HG02884 (cell line): ENCODE measurements at regions not wholly inside any gene's neighbourhood (a gene's known extent, or its start where the extent isn't known, plus 50 kb on each side); places are given as distances from the start of the nearest gene placed in this dataset.
A peak's percentile ranks its signal among the peaks of the same experiment; 100 is the strongest.

Source experiments
- ATAC-seq: cut with Tn5 transposase; IDR thresholded peaks from one replicate; pipeline ENCODE4 v1.9.1; 2021; ENCODE audit warnings: mild to moderate bottlenecking, moderate library complexity; ENCODE audit not compliant: unreplicated experiment

DNA sequence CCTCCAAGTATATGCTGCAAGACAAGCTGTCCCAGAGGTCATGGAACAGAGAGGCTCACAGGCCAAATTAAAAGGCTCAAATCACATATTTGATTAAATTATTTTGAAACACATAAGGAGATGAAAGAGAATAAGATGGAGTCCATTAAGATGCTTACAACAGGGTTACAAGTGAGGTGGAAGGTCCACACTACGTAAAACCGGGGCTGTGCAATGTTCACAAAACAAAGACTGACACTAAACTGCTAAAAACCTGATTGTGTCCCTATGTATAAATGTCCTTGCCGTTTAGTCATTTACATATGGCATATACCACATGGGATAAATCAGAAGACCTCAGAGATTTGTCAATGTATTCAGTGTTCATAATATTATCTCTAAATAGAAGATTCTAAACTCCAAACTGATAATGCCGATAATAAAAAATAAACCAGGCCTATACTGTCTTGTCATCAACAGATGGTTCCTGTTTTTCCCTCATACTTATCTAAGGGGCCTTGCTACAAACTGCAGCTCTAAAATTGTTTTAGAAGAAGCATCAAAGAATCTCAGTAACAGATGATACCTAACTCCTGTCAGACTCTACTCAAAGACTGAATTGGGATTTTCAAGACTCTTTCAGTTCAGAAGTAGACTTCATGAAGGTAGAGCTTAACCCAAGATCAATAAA is 51.8 kb upstream of the RIPOR2 start:
- ATAC-seq = no peak

DNA sequence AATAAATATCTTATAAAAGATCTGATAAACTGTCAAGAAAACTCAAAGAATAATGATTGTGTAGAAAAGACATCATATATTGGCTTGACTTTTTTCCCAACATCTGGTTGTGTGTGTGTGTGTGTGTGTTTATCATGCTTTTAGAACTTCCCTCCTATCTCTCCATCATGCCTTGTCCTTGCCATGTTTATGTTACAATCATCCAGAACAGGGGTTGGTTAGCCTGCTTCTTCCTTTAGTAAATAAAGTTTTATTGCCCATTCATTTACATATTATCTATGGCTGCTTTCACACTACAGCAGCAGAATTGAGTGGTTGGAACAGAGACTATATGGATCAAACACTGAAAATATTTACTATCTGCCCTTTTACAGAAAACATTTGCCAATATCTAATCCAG is 52.8 kb upstream of the RIPOR2 start:
- no peak for ATAC-seq

GRCh38 chr6:24990236-24990845 is 54.6 kb upstream of the RIPOR2 start:
- ATAC-seq = no peak

DNA sequence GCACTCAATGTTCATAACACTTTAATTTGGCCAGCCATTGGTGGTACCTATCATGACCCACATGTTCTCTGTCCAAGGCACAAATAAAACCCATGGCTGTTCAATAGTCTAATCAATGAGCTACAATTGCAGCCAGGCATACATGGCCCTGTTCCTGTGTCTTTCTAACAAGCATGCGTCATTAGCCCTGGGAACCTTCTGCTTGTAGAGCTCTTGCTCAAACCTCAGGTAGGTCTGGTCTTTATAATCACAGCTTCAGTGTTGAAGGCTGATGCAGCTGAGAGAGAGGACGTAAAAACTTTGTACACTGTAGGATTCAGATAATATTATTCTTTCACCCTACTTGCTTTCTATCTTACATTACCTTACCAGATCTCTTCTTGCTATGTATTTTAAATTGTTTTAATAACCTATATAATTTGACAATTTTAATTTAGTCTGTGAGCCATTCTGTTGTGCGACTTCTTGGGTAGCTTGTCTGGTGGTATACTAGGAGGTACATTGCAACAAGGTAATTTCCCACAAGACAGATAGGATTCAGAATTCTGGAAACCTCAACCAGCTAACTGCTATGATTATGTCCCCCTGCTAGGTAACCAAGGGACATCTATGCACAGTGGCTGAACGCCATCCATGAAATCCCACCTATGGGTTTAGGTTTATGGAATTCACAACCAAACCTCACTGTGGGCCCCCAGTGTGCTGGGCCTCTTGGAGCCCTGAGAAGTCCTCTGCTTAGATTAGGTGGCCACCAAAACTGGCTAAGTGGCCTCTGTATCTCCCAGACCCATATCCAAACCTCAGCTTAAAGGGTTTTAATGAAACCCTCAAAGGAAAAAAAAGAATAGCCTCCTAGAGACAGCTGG is 55.4 kb upstream of the RIPOR2 start:
- ATAC-seq = no peak

- peak; percentile 79 for ATAC-seq
Observed at GRCh38 chr6:24991810-24992467, 56.2 kb upstream of the RIPOR2 start.

GRCh38 chr6:24994812-24995211 is 59.1 kb upstream of the RIPOR2 start:
- ATAC-seq = no peak

DNA sequence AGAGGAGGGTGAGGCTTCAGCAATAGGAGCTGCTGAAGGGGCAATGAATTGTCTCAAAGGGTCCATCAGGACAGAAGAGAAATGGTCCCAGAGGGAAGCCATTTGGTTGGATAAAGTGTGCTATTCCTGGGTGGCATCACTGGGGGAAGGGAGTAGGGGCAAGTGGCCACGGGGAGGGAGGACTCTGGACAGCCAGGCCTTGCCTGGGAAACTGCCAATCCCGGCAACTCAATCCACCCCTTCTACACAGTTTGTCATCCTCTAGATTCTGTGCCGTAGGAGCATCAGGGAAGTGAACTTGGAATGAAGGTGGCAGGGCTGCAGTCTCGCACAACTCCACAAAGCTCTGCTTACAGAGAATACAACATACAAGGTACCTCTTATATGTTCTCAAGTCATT is 59.5 kb upstream of the RIPOR2 start:
- no peak for ATAC-seq

GRCh38 chr6:24996269-24996836 is 60.6 kb upstream of the RIPOR2 start:
- no peak for ATAC-seq

- ATAC-seq = no peak
Observed at GRCh38 chr6:24997231-24997630, 61.5 kb upstream of the RIPOR2 start.

GRCh38 chr6:24997905-24998304 is 62.1 kb upstream of the RIPOR2 start:
- ATAC-seq = no peak

GRCh38 chr6:25002326-25003091 is 66.7 kb upstream of the RIPOR2 start:
- no peak for ATAC-seq

DNA sequence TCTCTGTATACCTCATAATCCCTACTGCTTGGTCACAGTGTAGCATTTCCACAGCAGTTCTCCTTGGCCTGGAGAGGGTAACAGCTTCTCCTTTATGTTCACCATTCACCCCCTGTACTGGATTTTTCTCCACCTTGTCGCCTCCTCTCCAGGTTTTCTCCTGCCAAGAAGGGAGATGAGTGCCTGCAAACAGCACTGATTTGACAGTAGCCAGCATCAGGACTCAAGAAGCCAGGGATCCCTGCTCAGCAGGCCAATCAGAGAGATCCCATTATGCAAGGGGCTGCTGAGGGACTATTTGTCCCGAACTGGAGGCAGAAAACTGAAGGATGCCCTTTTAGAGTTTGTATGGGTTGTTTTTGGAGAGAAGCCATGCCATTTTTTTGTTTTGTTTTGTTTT is 68.6 kb upstream of the RIPOR2 start:
- ATAC-seq = no peak

GRCh38 chr6:25005010-25005409 is 69.2 kb upstream of the RIPOR2 start:
- ATAC-seq = no peak

GRCh38 chr6:25006075-25006474 is 70.3 kb upstream of the RIPOR2 start:
- ATAC-seq = no peak

DNA sequence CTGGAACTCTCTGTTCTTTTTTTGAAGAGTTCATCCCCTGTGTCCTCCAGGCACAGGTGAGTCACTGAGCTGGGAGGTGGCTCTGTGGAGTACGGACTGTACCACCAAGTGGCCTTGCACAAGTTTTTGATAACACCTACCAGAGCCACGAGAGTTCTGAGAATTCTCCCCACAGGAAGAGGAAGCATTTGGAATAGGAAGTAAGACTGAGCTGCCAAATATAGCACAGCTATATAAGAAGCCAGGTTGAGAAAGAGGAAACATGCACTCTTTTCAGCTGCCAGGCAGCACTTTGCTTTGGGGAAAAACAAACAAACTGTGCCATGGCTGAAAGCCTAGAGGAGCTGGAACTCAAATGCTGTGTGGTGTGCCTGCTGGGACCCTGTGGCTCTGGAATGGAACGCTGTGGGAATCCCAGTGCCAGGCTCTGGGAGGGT is 70.8 kb upstream of the RIPOR2 start:
- no peak for ATAC-seq

- ATAC-seq = peak; percentile 88
Observed at GRCh38 chr6:25007269-25007699, 71.5 kb upstream of the RIPOR2 start.

GRCh38 chr6:25008707-25009392 is 73.1 kb upstream of the RIPOR2 start:
- no peak for ATAC-seq

DNA sequence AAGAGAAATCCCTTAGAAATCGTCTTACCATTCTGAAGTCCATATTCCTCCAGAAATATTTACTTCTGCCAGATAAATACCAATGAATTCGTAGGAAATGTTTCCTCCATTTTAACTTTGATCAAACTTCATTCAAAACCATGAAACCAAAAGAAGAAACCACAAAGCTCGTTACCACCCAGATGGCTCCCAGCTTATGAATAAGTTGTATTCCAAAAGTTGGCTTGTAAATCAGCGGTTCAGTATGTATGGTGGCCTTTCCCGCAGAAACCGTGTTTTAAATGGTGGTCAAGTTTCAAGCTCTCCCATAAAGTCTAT is 73.6 kb upstream of the RIPOR2 start:
- ATAC-seq = no peak

- ATAC-seq = no peak
Observed at GRCh38 chr6:25010176-25010575, 74.4 kb upstream of the RIPOR2 start.
